H9 (cell line): ENCODE measurements at regions not wholly inside any gene's neighbourhood (a gene's known extent, or its start where the extent isn't known, plus 50 kb on each side); places are given as distances from the start of the nearest gene placed in this dataset.

Experiments
- DNase-seq: peaks from one replicate; pipeline ENCODE4 v3.0.0-alpha.2; 2017
- H2AFZ ChIP-seq: one replicate; pipeline ENCODE4 v1.6.1; 2013; ENCODE audit warnings: mild to moderate bottlenecking, low read length, control low read depth, moderate library complexity
- H2AK5ac ChIP-seq: 2 replicates; pipeline ENCODE4 v1.6.1; 2013; ENCODE audit warnings: low read length, control low read depth, mixed read lengths; ENCODE audit not compliant: insufficient read length
- H2BK120ac ChIP-seq: one replicate; pipeline ENCODE4 v1.6.1; 2013; ENCODE audit warnings: low read depth, mild to moderate bottlenecking, low read length, control low read depth, inconsistent platforms; ENCODE audit not compliant: poor library complexity, severe bottlenecking
- H2BK12ac ChIP-seq: 2 replicates; pipeline ENCODE4 v1.6.1; 2013; ENCODE audit warnings: low read length, control low read depth, mixed read lengths, low read depth; ENCODE audit not compliant: insufficient read length
- H2BK15ac ChIP-seq: 2 replicates; pipeline ENCODE4 v1.6.1; 2013; ENCODE audit warnings: low read depth, low read length, control low read depth
- H2BK20ac ChIP-seq: one replicate; pipeline ENCODE4 v1.6.1; 2013; ENCODE audit warnings: low read depth, mild to moderate bottlenecking, low read length, control low read depth, inconsistent platforms; ENCODE audit not compliant: poor library complexity, severe bottlenecking
- H2BK5ac ChIP-seq: 2 replicates; pipeline ENCODE4 v1.6.1; 2013; ENCODE audit warnings: low read length, control low read depth, mixed read lengths; ENCODE audit not compliant: insufficient read length
- H3K14ac ChIP-seq: 2 replicates; pipeline ENCODE4 v1.6.1; 2013; ENCODE audit warnings: low read length, control low read depth; ENCODE audit not compliant: insufficient read depth
- H3K18ac ChIP-seq: 2 replicates; pipeline ENCODE4 v1.6.1; 2013; ENCODE audit warnings: low read depth, mild to moderate bottlenecking, mixed read lengths, low read length, control low read depth; ENCODE audit not compliant: insufficient read length
- H3K23ac ChIP-seq: 2 replicates; pipeline ENCODE4 v1.6.1; 2013; ENCODE audit warnings: low read length, control low read depth, mixed read lengths, low read depth; ENCODE audit not compliant: insufficient read length
- H3K23me2 ChIP-seq: 2 replicates; pipeline ENCODE4 v1.6.1; 2013; ENCODE audit warnings: low read depth, mild to moderate bottlenecking, mixed read lengths, low read length, control low read depth; ENCODE audit not compliant: insufficient read length, poor library complexity, severe bottlenecking
- H3K27ac ChIP-seq: 2 replicates; pipeline ENCODE4 v1.5.1; 2013; ENCODE audit warnings: low read length, control low read depth, mixed read lengths, low read depth; ENCODE audit not compliant: insufficient read length
- H3K27me3 ChIP-seq: 2 replicates; pipeline ENCODE4 v1.6.1; 2013; ENCODE audit warnings: low read length, control low read depth, inconsistent platforms; ENCODE audit not compliant: insufficient read depth
- H3K4ac ChIP-seq: 2 replicates; pipeline ENCODE4 v1.6.1; 2013; ENCODE audit warnings: low read depth, mild to moderate bottlenecking, control low read depth, inconsistent platforms, low read length, moderate library complexity
- H3K4me1 ChIP-seq: 2 replicates; pipeline ENCODE4 v1.6.1; 2013; ENCODE audit warnings: low read length, control low read depth, inconsistent platforms; ENCODE audit not compliant: insufficient read depth
- H3K4me2 ChIP-seq: 2 replicates; pipeline ENCODE4 v1.6.1; 2013; ENCODE audit warnings: low read length, control low read depth, mixed read lengths; ENCODE audit not compliant: insufficient read length, insufficient read depth
- H3K56ac ChIP-seq: 2 replicates; pipeline ENCODE4 v1.6.1; 2013; ENCODE audit warnings: low read depth, mild to moderate bottlenecking, mixed read lengths, low read length, control low read depth; ENCODE audit not compliant: insufficient read length
- H3K79me1 ChIP-seq: 2 replicates; pipeline ENCODE4 v1.6.1; 2013; ENCODE audit warnings: low read depth, mild to moderate bottlenecking, moderate library complexity, low read length, control low read depth, inconsistent platforms; ENCODE audit not compliant: insufficient read depth, poor library complexity, severe bottlenecking
- H3K79me2 ChIP-seq: 2 replicates; pipeline ENCODE4 v1.6.1; 2013; ENCODE audit warnings: low read length, control low read depth, inconsistent platforms; ENCODE audit not compliant: insufficient read depth
- H3K9ac ChIP-seq: 2 replicates; pipeline ENCODE4 v1.6.1; 2013; ENCODE audit warnings: low read length, control low read depth, mixed read lengths; ENCODE audit not compliant: insufficient read length; ENCODE audit errors: extremely low read depth
- H3K9me3 ChIP-seq: one replicate; pipeline ENCODE4 v1.6.1; 2013; ENCODE audit warnings: low read depth, low read length, inconsistent platforms; ENCODE audit not compliant: control insufficient read depth
- H3T11ph ChIP-seq: one replicate; pipeline ENCODE4 v1.6.1; 2013; ENCODE audit warnings: mild to moderate bottlenecking, low read length, control low read depth, inconsistent platforms
- H4K20me1 ChIP-seq: one replicate; pipeline ENCODE4 v1.6.1; 2013; ENCODE audit not compliant: control insufficient read depth, insufficient read length, insufficient read depth
- H4K5ac ChIP-seq: 2 replicates; pipeline ENCODE4 v1.6.1; 2013; ENCODE audit warnings: low read depth, mild to moderate bottlenecking, mixed read lengths, low read length, control low read depth; ENCODE audit not compliant: insufficient read length
- H4K8ac ChIP-seq: replicated peaks from 2 replicates; pipeline ENCODE4 v1.6.1; 2013; ENCODE audit warnings: low read length, control low read depth, mixed read lengths, low read depth; ENCODE audit not compliant: insufficient read length
- H4K91ac ChIP-seq: 2 replicates; pipeline ENCODE4 v1.6.1; 2013; ENCODE audit warnings: low read depth, mild to moderate bottlenecking, moderate library complexity, mixed read lengths, low read length, control low read depth; ENCODE audit not compliant: insufficient read length
- H3K27ac Mint-ChIP-seq, 3 experiments: 2 replicates in 2 of 3; 3 replicates in 1 of 3; pipeline ENCODE4 v1.8.0; 2020 to 2021; ENCODE audit warnings: mixed read lengths in 3 of 3, mild to moderate bottlenecking in 1 of 3, moderate library complexity in 1 of 3
- H3K27me3 Mint-ChIP-seq: 2 replicates; pipeline ENCODE4 v1.8.0; 2021; ENCODE audit warnings: low read depth, mild to moderate bottlenecking, moderate library complexity, mixed read lengths
- H3K36me3 Mint-ChIP-seq, 3 experiments: 2 replicates in 2 of 3; 3 replicates in 1 of 3; pipeline ENCODE4 v1.8.0; 2020 to 2021; ENCODE audit warnings: low read depth in 3 of 3, mixed read lengths in 3 of 3; ENCODE audit not compliant: insufficient read depth in 1 of 3
- H3K4me1 Mint-ChIP-seq, 2 experiments: 2 replicates each; pipeline ENCODE4 v1.8.0; 2020; ENCODE audit warnings: mixed read lengths in 2 of 2
- H3K4me3 Mint-ChIP-seq, 2 experiments: 2 replicates in 1 of 2; 3 replicates in 1 of 2; pipeline ENCODE4 v1.8.0; 2020 to 2021; ENCODE audit warnings: mild to moderate bottlenecking in 2 of 2, mixed read lengths in 2 of 2, moderate library complexity in 1 of 2
- H3K9me3 Mint-ChIP-seq, 2 experiments: 2 replicates in 1 of 2; 3 replicates in 1 of 2; pipeline ENCODE4 v1.8.0; 2020; ENCODE audit warnings: mild to moderate bottlenecking in 2 of 2, mixed read lengths in 2 of 2, moderate library complexity in 1 of 2
- WGBS: extraction: QIAGEN DNeasy Blood & Tissue Kit; methylation state at CpG from one replicate; pipeline ENCODE4 v1.1.7; 2013; ENCODE audit warnings: missing lambda C conversion rate, low lambda C conversion rate, mixed read lengths; ENCODE audit not compliant: insufficient read length; ENCODE audit errors: extremely low coverage; 5-methylcytosine and 5-hydroxymethylcytosine counted together
- TF ChIP-seq, protein P1 (sequence below): fragments of 200-600 bp; sonication (generic); conservative IDR thresholded peaks from 3 replicates; pipeline ENCODE4 v1.8.0; 2021; ENCODE audit warnings: antibody characterized with exemption, mild to moderate bottlenecking

- Histone ChIP-seq H2BK12ac (no peak overlapping the region), H4K20me1 (no peaks in the 10 kb centered on the region), H3K27ac (no peak overlapping the region), H2BK5ac (no peak overlapping the region), H3K4ac (no peak overlapping the region), H3K23ac (no peak overlapping the region), H3K4me1 (no peaks in the 10 kb centered on the region), H3K9ac (no peak overlapping the region), H3T11ph (no peak overlapping the region), H3K14ac (no peak overlapping the region), H4K5ac (no peak overlapping the region), H2BK15ac (no peak overlapping the region), H3K79me1 (no peaks in the 10 kb centered on the region), H3K27me3 (no peaks in the 10 kb centered on the region), H4K8ac (no peak overlapping the region), H2AFZ (no peak overlapping the region), H3K9me3 (no peaks in the 10 kb centered on the region), H3K4me2 (no peak overlapping the region), H3K79me2 (no peaks in the 10 kb centered on the region), H3K56ac (no peak overlapping the region), H2BK20ac (no peak overlapping the region), H4K91ac (no peak overlapping the region), H3K18ac (no peak overlapping the region), H3K23me2 (no peaks in the 10 kb centered on the region), H2AK5ac (no peak overlapping the region), H2BK120ac (no peak overlapping the region)
- Mint-ChIP-seq H3K27me3 (peaks cover 4% of the 10 kb centered on the region; the same call in 1 of the 2 replicates), H3K27ac (no peak overlapping the region), H3K9me3 (no peaks in the 10 kb centered on the region; a peak in 1 of 5 replicates), H3K4me1 (peaks cover 0 to 6% of the 10 kb centered on the region in 2 experiments; a peak in 2 of 4 replicates), H3K4me3 (no peak overlapping the region), H3K36me3 (no peaks in the 10 kb centered on the region)
- DNase-seq, result no peak
- WGBS, result no CpG with 5 or more reads among the region's 2 CpGs
- TF ChIP-seq, protein P1, sequence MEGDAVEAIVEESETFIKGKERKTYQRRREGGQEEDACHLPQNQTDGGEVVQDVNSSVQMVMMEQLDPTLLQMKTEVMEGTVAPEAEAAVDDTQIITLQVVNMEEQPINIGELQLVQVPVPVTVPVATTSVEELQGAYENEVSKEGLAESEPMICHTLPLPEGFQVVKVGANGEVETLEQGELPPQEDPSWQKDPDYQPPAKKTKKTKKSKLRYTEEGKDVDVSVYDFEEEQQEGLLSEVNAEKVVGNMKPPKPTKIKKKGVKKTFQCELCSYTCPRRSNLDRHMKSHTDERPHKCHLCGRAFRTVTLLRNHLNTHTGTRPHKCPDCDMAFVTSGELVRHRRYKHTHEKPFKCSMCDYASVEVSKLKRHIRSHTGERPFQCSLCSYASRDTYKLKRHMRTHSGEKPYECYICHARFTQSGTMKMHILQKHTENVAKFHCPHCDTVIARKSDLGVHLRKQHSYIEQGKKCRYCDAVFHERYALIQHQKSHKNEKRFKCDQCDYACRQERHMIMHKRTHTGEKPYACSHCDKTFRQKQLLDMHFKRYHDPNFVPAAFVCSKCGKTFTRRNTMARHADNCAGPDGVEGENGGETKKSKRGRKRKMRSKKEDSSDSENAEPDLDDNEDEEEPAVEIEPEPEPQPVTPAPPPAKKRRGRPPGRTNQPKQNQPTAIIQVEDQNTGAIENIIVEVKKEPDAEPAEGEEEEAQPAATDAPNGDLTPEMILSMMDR, result no peak
These were observed 155.3 kb upstream of the INHBA start for GRCh38 chr7:41858201-41858600.
